ENCODE measurements at regions not wholly inside any gene's neighbourhood (a gene's known extent, or its start where the extent isn't known, plus 50 kb on each side); places are given as distances from the start of the nearest gene placed in this dataset.
"Not testable (repeated sequence)": the region's sequence is repeated elsewhere in the genome, so short reads cannot be mapped to it uniquely, and the experiment has no call there.

DNA sequence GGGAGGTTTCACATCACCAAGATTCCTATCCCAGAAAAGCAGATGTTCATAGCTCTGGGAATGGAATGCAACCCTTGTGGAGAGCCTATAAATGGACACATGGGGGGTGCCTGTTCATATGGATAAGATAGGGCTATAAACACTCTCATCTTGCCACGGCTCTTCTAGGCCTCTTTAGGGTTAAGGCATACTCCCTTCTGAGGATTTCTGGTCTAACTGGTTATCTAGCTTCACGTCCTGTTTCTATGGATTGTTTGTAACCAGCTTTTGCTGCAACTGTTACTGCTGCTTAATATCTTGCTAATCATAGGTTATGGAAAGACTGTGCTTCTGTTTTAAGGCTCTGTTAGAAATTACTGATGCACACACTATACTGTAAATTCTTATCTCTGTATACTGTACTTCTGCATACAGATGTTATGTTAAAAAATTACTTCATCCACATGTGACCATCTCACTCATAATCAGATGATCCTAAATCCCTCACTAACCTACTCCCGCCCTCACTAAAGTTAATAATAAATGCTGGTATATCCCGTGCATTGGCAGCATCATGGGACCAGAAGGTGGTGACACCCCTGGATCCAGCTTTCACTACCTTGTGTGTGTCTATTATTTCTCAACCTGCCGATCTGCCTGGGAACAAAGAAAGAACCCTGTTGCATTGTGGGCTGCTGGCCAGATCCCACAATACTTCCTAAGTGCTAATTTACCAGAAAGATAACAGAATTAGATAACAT, 68.7 kb downstream of the PRKAB2 start:
- DNase-seq (ENCODE audit: low read depth in 2 of 2), result not testable (repeated sequence)

DNA sequence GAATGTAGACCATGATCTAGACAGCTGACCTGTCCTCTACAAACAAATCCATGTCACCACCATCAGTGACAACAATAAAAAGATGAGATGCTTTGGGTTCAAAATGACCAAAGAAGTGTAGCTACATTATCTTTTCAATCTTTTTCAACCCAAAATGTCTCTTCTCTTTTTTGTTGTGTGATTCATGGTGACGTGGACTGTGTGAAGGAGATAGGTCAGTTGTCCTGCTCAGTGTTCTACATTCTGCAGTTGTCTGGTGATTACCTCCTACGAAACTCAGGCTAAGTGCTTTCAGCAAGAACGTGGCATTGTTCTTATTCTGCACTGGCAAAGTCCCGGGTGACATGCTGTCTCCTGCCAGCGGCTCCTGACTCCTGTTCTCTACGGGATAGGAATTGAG, 73.1 kb downstream of the PRKAB2 start:
- DNase-seq (ENCODE audit: low read depth in 2 of 2), result no peak

DNA sequence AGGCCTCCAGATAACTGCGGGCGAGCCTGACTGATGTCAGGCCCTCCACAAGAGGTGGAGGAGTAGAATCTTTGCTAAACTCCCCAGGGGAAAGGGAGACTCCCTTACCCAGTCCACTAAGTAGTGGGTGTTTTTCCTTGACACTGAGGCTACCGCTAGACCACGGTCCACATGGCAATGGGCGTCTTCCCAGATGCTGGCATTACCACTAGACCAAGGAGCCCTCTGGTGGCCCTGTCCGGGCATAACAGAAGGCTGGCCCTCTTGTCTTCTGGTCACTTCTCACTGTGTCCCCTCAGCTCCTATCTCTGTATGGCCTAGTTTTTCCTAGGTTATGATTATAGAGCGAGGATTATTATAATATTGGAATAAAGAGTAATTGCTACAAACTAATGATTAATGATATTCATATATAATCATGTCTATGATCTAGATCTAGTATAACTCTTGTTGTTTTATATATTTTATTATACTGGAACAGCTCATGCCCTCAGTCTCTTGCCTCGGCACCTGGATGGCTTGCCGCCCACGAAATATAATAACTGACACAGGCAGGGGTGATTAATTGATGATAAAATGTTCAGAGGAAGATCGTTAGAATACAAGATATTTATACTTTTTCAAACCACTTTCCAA, 73.8 kb downstream of the PRKAB2 start:
- DNase-seq (ENCODE audit: low read depth in 2 of 2), result peak in 1 of 2 experiments; percentile 8

GRCh38 chr1:147095691-147096090, 76.6 kb downstream of the PRKAB2 start:
- DNase-seq (ENCODE audit: low read depth in 2 of 2), result no peak

DNA sequence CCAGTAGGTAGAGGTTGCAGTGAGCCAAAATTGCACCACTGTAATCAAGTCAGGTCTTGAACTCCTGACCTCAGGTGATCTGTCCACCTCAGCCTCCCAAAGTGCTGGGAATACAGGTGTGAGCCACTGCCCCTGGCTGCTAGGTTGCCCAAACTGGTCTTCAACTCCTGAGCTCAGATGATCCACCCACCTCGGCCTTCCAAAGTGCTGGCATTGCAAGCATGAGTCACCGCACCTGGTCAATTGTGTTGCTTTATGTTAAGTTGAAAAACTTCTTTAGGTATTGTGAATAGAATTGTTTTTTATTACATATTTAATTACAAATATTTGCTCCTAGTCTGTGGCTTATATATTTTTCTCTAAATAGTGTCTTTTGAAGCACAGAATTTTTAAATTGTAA, 80.5 kb downstream of the PRKAB2 start:
- DNase-seq (ENCODE audit: low read depth in 2 of 2), result no peak

- DNase-seq (ENCODE audit: low read depth in 2 of 2), result no peak
Measured at GRCh38 chr1:147089457-147089856, 82.8 kb downstream of the PRKAB2 start.

DNA sequence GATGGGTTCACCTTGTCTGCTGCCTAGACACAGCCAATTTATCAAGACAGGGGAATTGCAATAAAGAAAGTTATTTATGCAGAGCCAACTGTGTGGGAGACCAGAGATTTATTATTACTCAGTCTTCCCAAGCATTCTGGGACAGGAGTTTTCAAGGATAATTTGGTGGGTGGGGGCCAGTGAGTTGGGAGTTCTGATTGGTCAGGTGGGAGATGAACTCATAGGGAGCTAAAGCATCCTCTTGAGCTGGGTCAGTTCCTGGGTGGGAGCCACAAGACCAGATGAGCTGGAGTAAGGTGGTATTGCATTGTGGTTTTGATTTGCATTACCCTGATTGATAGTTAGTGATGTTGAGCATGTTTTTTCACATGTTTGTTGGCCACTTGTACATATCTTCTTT, 86.1 kb downstream of the PRKAB2 start:
- DNase-seq (ENCODE audit: low read depth in 2 of 2), result no peak

DNA sequence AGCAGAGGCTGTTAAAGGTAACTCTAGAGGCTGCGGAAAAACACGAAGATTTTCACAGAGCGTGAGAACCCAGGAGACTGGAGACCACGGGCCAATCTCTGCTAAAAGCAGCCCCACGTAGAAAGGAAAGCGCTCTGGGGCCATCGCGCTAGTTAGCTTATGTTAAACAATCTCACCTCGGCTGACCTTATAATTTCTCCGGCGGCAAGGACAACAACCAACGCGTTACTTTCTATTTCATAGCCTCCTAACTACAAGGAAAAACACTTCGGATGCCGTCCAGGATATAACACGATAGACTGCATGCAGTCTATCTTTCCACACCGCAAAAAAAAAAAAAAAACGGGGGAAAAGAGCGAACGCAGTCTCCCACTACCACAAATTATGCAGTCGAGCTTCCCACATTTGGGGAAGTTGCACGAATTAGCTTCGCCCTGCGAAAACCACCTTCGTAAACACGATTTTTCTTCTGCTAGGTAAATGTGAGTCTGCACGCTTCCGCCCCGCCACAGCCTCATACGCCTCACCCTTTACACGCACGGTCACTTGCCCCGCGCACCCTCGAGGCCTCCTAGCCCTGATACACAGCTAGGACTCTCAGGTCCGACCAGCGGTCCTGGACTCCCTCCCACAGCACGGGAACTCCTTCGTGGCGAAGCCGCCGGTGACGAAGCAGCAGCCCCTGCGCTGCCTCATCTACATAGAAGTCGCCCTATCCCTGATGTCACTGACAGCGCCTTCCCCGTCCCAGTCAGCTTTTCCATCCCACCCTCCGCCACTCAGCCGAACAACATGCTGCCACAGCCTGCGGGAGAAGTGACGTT, 87.8 kb downstream of the PRKAB2 start:
- DNase-seq (ENCODE audit: low read depth in 2 of 2), result peak; percentile 75 to 84

GRCh38 chr1:147083919-147084272, 88.4 kb downstream of the PRKAB2 start:
- DNase-seq (ENCODE audit: low read depth in 2 of 2), result no peak

DNA sequence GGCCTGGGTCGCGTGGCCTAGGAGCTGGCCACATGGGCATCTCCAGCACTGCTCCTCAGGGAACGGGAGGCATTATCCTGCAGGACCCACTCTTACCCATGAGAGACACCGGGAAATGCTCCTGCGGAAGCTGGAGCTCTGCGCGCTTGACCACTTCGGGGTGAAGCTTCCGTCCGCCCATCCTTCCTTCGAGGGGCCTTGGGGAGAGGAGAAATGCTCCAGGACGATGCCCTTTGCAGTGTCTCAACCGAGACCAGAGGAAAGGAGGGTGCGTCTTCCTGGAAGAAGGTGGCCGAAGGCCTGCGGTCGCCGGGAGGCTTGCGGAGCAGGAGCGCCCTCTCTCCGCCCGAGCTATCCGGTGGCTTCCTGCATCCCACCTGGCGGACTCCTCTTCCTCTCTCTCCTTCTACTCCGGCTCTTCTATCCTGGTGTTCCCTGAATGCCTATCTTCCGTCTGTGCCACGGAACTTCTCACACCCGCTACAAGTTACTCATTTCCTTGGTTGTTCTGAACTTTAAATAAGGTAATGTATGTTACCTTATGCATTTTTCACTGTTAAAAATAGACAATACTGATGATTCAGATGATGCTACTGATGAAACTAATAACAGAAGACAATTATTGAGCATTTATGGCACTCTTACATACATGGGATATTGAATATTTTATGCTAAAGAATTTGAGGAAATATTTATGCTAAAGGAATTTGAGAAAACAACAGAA, 91.4 kb downstream of the PRKAB2 start:
- no peak for DNase-seq (ENCODE audit: low read depth in 2 of 2)

DNA sequence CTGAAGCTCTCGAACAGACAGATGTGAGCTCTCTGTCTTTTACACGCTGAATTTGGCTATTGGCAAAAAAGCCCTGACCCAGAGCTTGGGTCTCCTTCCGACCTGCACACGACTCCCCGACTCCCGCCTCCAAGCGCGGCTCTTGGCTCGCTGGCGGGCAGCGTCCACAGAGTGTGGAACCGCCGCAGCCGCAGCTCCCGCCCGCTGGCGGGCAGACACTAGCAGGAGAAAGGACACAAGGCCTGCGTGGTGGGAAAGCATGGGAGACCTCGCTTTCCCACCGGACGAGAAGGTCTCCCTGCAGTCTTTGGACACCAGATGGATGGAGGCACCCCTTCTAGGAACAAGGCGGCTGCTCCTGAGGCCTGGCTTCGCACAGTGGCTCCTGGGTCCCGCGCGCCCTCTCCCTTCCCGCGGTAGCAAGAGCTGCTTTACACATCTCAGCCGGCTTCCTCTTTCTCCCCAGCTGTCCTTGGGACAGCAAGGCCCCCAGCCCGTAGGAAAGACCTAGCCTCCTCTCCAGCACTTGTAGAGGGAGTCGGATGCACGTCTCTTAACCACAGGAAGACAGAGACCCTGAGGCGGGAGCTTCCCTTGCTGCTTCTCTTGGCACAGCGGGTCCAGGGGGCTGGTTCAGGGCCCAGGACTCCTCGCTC, 92.1 kb downstream of the PRKAB2 start:
- DNase-seq (ENCODE audit: low read depth in 2 of 2), result no peak

- no peak for DNase-seq (ENCODE audit: low read depth in 2 of 2)
Measured at GRCh38 chr1:147079400-147080005, 92.8 kb downstream of the PRKAB2 start.

GRCh38 chr1:147078606-147079399, 93.5 kb downstream of the PRKAB2 start:
- no peak for DNase-seq (ENCODE audit: low read depth in 2 of 2)

DNA sequence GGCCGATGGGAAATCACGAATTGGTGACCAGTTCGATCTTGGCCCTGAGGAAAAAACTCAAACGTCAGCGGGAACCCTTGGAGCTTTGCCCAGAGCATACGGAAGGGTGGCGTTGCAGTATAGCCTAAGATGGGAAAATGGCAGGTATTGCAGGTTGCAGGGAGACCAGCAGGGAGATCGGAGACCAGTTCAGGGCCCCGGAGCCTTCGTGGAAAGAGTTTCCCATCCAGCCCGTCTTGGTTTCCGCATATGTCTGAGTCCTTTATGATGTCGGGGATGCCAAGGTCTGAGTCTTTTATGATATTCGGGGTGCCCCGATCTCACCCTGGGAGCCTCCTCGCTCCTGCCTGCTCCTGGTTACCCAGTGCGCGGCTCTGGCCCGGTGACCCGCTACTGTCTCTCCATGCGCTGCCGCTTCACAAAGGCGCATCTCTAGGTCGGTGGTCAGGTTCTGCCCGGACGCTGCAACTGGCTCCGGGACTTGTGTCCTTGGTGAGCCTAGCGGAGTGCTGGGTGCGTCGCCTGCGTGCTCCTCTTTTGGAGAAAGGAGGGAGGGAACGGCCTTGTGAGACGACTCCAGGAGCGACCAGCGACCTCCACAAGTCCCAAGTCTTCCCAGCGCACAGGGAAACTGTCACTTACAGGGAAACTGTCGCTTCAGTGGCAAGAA, 94.2 kb downstream of the PRKAB2 start:
- DNase-seq (ENCODE audit: low read depth in 2 of 2), result no peak

GRCh38 chr1:147077523-147077922, 94.7 kb downstream of the PRKAB2 start:
- DNase-seq (ENCODE audit: low read depth in 2 of 2), result no peak

- no peak for DNase-seq (ENCODE audit: low read depth in 2 of 2)
Measured at GRCh38 chr1:147077081-147077480, 95.2 kb downstream of the PRKAB2 start.

GRCh38 chr1:147076442-147076841, 95.8 kb downstream of the PRKAB2 start:
- no peak for DNase-seq (ENCODE audit: low read depth in 2 of 2)

DNA sequence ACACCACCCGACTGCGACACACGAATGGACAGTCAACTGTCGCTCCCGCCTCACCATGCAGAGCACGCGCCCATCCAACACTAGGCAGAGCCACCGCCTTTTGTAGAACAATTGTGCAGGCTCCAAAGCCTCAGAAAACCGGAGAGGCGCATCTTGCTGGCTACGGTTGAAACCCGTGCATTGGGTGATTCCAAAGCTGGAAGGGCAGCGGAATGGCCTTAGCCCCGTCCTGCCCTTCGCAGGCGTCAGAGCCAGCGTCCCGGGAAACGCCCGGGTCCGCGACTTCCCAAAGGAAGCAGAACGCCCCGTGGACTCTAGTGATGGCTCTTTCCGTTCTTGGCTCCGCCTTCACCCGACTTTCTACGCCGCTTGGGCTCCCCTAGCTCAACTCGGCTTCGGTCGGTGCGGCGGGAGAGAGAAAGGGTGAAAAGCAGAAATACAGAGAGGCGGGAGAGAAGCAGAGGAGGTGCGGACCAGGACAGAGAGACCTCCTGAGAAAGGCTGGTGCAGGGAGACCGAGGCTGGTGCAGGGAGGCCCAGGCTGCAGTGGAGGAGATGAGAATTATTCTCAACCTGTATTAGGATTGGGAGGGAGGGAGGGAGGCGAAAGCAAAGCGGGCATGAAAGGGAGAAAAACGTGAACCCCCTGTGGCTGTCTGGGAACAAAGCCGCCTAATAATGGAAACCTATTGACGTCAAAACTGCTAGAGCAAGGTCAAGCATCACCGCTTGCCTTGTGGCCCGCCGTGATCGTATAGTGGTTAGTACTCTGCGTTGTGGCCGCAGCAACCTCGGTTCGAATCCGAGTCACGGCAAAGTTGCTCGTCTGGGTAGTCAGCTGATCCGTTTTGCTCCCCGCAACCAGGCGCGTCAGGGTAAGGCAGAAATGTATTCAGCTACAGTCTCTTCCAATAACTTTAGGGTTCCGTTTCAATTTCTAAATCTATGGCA, 99.5 kb downstream of the PRKAB2 start:
- DNase-seq (ENCODE audit: low read depth in 2 of 2), result no peak

GRCh38 chr1:147071142-147071541, 101.1 kb downstream of the PRKAB2 start:
- DNase-seq (ENCODE audit: low read depth in 2 of 2), result no peak

Measured in stimulated activated CD4-positive, alpha-beta T cell treated with anti-CD3 and anti-CD28 coated beads, Interleukin-12 subunit alpha, Interleukin-12 subunit beta, amount 100 ng/mL, for 24 hours (primary cell).